ENCODE measurements at regions not wholly inside any gene's neighbourhood (a gene's known extent, or its start where the extent isn't known, plus 50 kb on each side); places are given as distances from the start of the nearest gene placed in this dataset.

DNA sequence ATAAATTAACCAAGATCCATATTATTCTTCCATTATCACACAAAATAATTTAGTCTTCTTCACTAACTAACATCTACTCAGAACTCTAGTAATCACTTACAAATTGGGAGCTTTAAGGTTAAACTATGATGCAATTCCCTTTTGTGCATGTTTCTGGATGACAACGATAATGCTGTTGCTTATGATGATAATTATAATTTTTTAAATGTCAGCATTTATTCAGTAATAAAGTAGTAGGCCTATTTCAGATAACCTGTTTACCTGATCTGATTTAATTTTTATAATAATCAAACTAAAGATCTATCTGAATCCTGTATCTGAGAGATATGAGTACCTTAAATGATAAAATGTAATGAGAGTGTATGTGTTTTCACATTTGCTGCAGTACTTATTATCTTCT is 507.8 kb upstream of the GRID2 start:
- TF ChIP-seq, protein P1, sequence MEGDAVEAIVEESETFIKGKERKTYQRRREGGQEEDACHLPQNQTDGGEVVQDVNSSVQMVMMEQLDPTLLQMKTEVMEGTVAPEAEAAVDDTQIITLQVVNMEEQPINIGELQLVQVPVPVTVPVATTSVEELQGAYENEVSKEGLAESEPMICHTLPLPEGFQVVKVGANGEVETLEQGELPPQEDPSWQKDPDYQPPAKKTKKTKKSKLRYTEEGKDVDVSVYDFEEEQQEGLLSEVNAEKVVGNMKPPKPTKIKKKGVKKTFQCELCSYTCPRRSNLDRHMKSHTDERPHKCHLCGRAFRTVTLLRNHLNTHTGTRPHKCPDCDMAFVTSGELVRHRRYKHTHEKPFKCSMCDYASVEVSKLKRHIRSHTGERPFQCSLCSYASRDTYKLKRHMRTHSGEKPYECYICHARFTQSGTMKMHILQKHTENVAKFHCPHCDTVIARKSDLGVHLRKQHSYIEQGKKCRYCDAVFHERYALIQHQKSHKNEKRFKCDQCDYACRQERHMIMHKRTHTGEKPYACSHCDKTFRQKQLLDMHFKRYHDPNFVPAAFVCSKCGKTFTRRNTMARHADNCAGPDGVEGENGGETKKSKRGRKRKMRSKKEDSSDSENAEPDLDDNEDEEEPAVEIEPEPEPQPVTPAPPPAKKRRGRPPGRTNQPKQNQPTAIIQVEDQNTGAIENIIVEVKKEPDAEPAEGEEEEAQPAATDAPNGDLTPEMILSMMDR (IDR thresholded peaks at IDR 0.05), result no peak
- no peak for TF ChIP-seq POLR2AphosphoS5 (IDR thresholded peaks at IDR 0.05)
- TF ChIP-seq POLR2A (IDR thresholded peaks at IDR 0.05), result no peak
- TF ChIP-seq EP300 (IDR thresholded peaks at IDR 0.05), result no peak
